Body of pancreas (tissue), 4 donors: ENCODE measurements at regions not wholly inside any gene's neighbourhood (a gene's known extent, or its start where the extent isn't known, plus 50 kb on each side); places are given as distances from the start of the nearest gene placed in this dataset.

ENCODE experiments used
- POLR2A ChIP-seq, 3 donors: fragments of 450-650 bp; IDR thresholded peaks; one replicate each; pipeline ENCODE4 v1.6.1; 2016; ENCODE audit warnings: antibody characterized with exemption in 3 of 3, mild to moderate bottlenecking in 2 of 3
- TF ChIP-seq, protein P1 (sequence below), 7 experiments: fragments of 450-650 bp in 4 of 7; fragments of 200-600 bp in 3 of 7; sonication (generic) in 3 of 7; IDR thresholded peaks; one replicate each; pipeline ENCODE4 v1.5.1; 2016 to 2019; ENCODE audit warnings: antibody characterized with exemption in 7 of 7

- TF ChIP-seq, protein P1, sequence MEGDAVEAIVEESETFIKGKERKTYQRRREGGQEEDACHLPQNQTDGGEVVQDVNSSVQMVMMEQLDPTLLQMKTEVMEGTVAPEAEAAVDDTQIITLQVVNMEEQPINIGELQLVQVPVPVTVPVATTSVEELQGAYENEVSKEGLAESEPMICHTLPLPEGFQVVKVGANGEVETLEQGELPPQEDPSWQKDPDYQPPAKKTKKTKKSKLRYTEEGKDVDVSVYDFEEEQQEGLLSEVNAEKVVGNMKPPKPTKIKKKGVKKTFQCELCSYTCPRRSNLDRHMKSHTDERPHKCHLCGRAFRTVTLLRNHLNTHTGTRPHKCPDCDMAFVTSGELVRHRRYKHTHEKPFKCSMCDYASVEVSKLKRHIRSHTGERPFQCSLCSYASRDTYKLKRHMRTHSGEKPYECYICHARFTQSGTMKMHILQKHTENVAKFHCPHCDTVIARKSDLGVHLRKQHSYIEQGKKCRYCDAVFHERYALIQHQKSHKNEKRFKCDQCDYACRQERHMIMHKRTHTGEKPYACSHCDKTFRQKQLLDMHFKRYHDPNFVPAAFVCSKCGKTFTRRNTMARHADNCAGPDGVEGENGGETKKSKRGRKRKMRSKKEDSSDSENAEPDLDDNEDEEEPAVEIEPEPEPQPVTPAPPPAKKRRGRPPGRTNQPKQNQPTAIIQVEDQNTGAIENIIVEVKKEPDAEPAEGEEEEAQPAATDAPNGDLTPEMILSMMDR (IDR thresholded peaks at IDR 0.05) = no peak
- no peak for TF ChIP-seq POLR2A (IDR thresholded peaks at IDR 0.05)
These were observed 97.5 kb upstream of the XYLT1 start for GRCh38 chr16:17568239-17568638.
